Mesothelial cell of epicardium (in vitro differentiated cells): ENCODE measurements at regions not wholly inside any gene's neighbourhood (a gene's known extent, or its start where the extent isn't known, plus 50 kb on each side); places are given as distances from the start of the nearest gene placed in this dataset.

Experiments used
- DNase-seq, 2 experiments: peaks; one replicate each; pipeline ENCODE4 v3.0.0; 2021; ENCODE audit warnings: low spot score in 2 of 2; ENCODE audit not compliant: unreplicated experiment in 2 of 2
- H3K27ac Mint-ChIP-seq: 2 replicates; pipeline ENCODE4 v1.8.0; 2021; ENCODE audit warnings: mixed read lengths
- H3K27me3 Mint-ChIP-seq: 2 replicates; pipeline ENCODE4 v1.8.0; 2021; ENCODE audit warnings: low read depth, mixed read lengths
- H3K36me3 Mint-ChIP-seq: 2 replicates; pipeline ENCODE4 v1.8.0; 2021; ENCODE audit warnings: mixed read lengths
- H3K4me1 Mint-ChIP-seq: 2 replicates; pipeline ENCODE4 v1.8.0; 2021; ENCODE audit warnings: mixed read lengths
- H3K4me3 Mint-ChIP-seq: 2 replicates; pipeline ENCODE4 v1.8.0; 2021; ENCODE audit warnings: mild to moderate bottlenecking, moderate library complexity, mixed read lengths
- H3K9me3 Mint-ChIP-seq: 2 replicates; pipeline ENCODE4 v1.8.0; 2021; ENCODE audit warnings: mixed read lengths
- TF ChIP-seq, protein P1 (sequence below): fragments of 200-600 bp; sonication (generic); IDR thresholded peaks from one replicate; pipeline ENCODE4 v1.5.0; 2021; ENCODE audit warnings: antibody characterized with exemption; ENCODE audit not compliant: unreplicated experiment

DNA sequence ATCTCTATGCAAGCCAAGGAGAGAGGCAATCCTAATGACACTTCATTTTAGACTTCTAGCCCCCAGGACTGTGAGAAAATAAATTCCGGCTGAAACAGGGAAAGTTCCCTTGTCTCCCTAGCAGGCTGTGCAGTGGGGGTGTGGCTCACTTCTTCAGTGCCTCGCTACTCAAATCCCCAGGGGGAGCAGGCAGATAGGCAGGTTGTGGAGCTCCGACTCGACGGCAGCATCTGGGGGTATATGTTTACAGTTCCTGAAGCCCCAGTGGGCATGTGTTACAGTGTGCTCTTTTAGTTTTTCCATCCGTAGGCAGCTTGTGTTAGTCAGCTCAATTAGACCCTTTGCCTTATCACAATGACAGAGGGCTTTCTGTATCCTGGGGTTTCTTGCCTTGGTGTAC, 836.5 kb downstream of the PDCD6IP start:
- TF ChIP-seq, protein P1, sequence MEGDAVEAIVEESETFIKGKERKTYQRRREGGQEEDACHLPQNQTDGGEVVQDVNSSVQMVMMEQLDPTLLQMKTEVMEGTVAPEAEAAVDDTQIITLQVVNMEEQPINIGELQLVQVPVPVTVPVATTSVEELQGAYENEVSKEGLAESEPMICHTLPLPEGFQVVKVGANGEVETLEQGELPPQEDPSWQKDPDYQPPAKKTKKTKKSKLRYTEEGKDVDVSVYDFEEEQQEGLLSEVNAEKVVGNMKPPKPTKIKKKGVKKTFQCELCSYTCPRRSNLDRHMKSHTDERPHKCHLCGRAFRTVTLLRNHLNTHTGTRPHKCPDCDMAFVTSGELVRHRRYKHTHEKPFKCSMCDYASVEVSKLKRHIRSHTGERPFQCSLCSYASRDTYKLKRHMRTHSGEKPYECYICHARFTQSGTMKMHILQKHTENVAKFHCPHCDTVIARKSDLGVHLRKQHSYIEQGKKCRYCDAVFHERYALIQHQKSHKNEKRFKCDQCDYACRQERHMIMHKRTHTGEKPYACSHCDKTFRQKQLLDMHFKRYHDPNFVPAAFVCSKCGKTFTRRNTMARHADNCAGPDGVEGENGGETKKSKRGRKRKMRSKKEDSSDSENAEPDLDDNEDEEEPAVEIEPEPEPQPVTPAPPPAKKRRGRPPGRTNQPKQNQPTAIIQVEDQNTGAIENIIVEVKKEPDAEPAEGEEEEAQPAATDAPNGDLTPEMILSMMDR, result no peak
- no peak overlapping the region for H3K27ac Mint-ChIP-seq
- H3K27me3 Mint-ChIP-seq, result no peaks in the 10 kb centered on the region
- H3K4me1 Mint-ChIP-seq, result no peaks in the 10 kb centered on the region
- no peak for DNase-seq
- no peak overlapping the region for H3K4me3 Mint-ChIP-seq
- peaks cover 6% of the 10 kb centered on the region for H3K9me3 Mint-ChIP-seq
- no peaks in the 10 kb centered on the region for H3K36me3 Mint-ChIP-seq

DNA sequence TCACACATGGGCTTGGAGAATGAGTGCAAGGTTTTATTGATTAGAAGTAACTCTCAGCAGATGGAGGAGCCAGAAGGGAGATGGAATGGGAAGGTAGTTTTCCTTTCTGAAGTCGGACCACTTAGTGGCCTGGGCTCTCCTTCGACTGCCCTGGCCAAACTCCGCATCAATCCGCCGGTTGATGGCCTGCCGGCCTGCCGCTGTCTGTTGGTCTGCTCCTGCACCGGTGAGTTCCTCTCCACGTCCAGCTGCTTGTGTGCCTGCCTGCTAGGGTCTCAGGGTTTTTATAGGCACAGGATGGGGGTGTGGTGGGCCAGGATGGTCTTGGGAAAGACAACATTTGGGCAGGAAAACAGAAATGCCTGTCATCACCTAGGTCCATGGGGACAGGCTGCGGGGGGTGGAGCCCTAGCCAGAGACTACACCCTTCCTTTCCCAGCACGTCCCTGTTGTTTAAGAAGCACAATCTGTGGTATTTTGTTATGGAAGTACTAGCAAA, 837.0 kb downstream of the PDCD6IP start:
- TF ChIP-seq, protein P1, result no peak
- no peak overlapping the region for H3K27ac Mint-ChIP-seq
- peaks cover 6% of the 10 kb centered on the region for H3K9me3 Mint-ChIP-seq
- H3K36me3 Mint-ChIP-seq, result no peaks in the 10 kb centered on the region
- no peaks in the 10 kb centered on the region for H3K27me3 Mint-ChIP-seq
- no peak for DNase-seq
- H3K4me3 Mint-ChIP-seq, result no peak overlapping the region
- no peaks in the 10 kb centered on the region for H3K4me1 Mint-ChIP-seq

DNA sequence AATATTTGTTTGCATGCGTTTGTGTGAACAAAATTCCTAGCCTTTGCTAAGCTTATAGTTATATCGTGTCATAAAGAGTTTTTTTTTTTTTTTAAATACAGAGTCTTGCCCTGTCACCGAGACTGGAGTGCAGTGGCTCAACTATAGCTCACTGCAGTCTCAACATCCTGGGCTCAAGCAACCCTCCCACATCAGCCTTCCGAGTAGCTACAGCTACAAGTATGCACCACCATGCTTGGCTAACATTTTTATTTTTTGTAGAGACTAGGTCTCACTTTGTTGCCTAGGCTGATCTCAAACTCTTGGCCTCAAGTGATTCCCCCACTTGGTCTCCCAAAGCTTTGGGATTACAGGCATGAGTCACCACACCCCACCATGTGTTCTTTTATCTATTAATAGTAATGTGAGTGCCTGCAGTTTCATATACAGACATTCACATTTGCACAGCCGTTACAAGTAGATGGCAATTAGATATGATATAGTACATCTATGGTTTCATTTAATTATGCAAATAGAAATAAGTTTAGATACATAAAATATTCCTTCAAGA, 848.6 kb downstream of the PDCD6IP start:
- H3K4me1 Mint-ChIP-seq, result no peaks in the 10 kb centered on the region
- no peak overlapping the region for H3K27ac Mint-ChIP-seq
- DNase-seq, result no peak
- TF ChIP-seq, protein P1, result no peak
- no peaks in the 10 kb centered on the region for H3K27me3 Mint-ChIP-seq
- H3K9me3 Mint-ChIP-seq, result no peaks in the 10 kb centered on the region
- H3K36me3 Mint-ChIP-seq, result no peaks in the 10 kb centered on the region
- no peak overlapping the region for H3K4me3 Mint-ChIP-seq

DNA sequence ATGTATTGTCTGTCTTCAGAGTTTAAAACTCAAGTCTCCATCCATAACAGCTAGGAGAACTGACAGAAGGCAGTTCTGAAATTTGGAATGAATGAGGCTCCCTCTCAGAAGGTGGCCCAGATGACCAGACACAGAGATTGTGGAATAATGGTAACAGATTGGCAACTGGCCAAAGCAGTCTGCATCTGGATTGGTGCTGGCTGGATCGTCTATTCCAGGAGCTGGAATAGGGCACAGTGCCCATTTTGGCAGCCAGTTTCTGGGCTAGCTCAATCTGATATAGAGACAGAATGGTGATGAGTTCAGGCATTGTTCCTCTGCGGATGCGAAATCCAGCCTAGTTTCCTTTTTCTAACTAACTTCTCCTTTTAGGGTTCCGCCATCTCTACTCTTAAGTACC, 851.7 kb downstream of the PDCD6IP start:
- no peaks in the 10 kb centered on the region for H3K4me1 Mint-ChIP-seq
- H3K9me3 Mint-ChIP-seq, result no peaks in the 10 kb centered on the region
- DNase-seq, result no peak
- no peak overlapping the region for H3K4me3 Mint-ChIP-seq
- TF ChIP-seq, protein P1, result no peak
- H3K27ac Mint-ChIP-seq, result no peak overlapping the region
- H3K27me3 Mint-ChIP-seq, result no peaks in the 10 kb centered on the region
- H3K36me3 Mint-ChIP-seq, result no peaks in the 10 kb centered on the region

DNA sequence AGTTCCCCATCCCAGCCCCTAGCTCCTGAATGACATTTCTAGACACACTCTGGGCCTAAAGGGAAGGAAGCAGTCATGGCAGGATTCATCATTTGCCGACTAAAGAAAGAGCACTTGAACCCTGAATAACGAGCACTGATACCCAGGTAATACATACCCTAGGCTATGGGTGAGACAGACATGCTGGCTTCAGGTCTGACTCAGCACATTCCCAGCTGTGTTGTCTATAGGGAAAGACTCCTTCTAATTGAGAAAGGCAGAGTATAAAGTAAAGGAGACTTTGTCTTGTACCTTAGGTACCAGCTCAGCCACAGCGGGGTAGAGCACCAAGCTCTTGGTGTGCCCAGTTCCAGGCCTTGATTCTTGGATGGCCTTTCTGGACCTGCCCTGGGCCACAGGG, 870.5 kb downstream of the PDCD6IP start:
- no peak for DNase-seq
- Mint-ChIP-seq H3K4me3 (no peak overlapping the region), H3K27me3 (no peaks in the 10 kb centered on the region), H3K27ac (no peak overlapping the region), H3K4me1 (no peaks in the 10 kb centered on the region), H3K36me3 (no peaks in the 10 kb centered on the region), H3K9me3 (peaks cover 6% of the 10 kb centered on the region)
- TF ChIP-seq, protein P1, result no peak

DNA sequence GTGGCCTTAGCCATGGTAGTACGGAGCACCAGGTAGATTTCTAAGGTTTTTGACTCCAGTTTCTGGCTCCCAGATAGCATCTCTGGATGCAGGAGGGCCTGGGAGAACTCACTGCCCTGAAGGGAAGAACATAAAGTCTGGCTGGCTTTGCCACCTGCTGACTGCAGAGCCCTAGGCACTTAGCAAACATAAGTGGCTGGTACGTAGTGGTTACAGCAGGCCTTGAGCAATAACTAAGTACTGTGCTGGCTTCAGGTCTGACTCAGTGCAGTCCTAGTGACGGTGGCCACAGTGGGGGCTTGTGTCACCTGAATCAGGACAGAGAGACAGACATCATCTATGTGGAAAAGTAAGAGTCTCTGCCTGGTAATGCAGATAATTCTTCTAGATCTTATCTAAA, 871.1 kb downstream of the PDCD6IP start:
- H3K4me1 Mint-ChIP-seq, result no peaks in the 10 kb centered on the region

More for the DNA sequence above, 871.1 kb downstream of the PDCD6IP start:
- H3K4me3 Mint-ChIP-seq, result no peak overlapping the region
- no peak overlapping the region for H3K27ac Mint-ChIP-seq
- no peaks in the 10 kb centered on the region for H3K36me3 Mint-ChIP-seq
- no peak for DNase-seq
- H3K9me3 Mint-ChIP-seq, result peaks cover 7% of the 10 kb centered on the region
- TF ChIP-seq, protein P1, result no peak
- no peaks in the 10 kb centered on the region for H3K27me3 Mint-ChIP-seq
